Calu3 (cell line): ENCODE measurements at regions not wholly inside any gene's neighbourhood (a gene's known extent, or its start where the extent isn't known, plus 50 kb on each side); places are given as distances from the start of the nearest gene placed in this dataset.

Experiments used
- BruUV-seq: library from RNA; stranded (reverse); fragments of 400-500 nt; replicated peaks from 2 replicates; lab custom pipeline; 2021; lab: Mats Ljungman, UMichigan
- CTCF ChIA-PET: fragments of 300-600 bp; sonication (Branson Sonifier 250); formaldehyde crosslinking; loops from one replicate; lab custom pipeline; 2022; ENCODE audit warnings: antibody characterized with exemption; lab: Charles Lee
- DNase-seq: peaks from one replicate; pipeline ENCODE4 v3.0.0; 2022
- H3K27ac Mint-ChIP-seq: one replicate; pipeline ENCODE4 v1.8.0; 2022; ENCODE audit warnings: mixed read lengths; ENCODE audit not compliant: unreplicated experiment
- H3K27me3 Mint-ChIP-seq: one replicate; pipeline ENCODE4 v1.8.0; 2022; ENCODE audit warnings: mixed read lengths; ENCODE audit not compliant: unreplicated experiment
- H3K36me3 Mint-ChIP-seq: one replicate; pipeline ENCODE4 v1.8.0; 2022; ENCODE audit warnings: mild to moderate bottlenecking, moderate library complexity, mixed read lengths; ENCODE audit not compliant: insufficient read depth, unreplicated experiment
- H3K4me1 Mint-ChIP-seq: one replicate; pipeline ENCODE4 v1.8.0; 2022; ENCODE audit warnings: mild to moderate bottlenecking, low read depth, mixed read lengths; ENCODE audit not compliant: unreplicated experiment
- H3K4me3 Mint-ChIP-seq: one replicate; pipeline ENCODE4 v1.8.0; 2022; ENCODE audit warnings: mild to moderate bottlenecking, low read depth, moderate library complexity, mixed read lengths; ENCODE audit not compliant: unreplicated experiment
- H3K9me3 Mint-ChIP-seq: one replicate; pipeline ENCODE4 v1.8.0; 2022; ENCODE audit warnings: low read depth, mixed read lengths; ENCODE audit not compliant: unreplicated experiment
- CTCF ChIP-seq: fragments of 200-600 bp; IDR thresholded peaks from one replicate; pipeline ENCODE4 v1.8.0; 2022; ENCODE audit warnings: antibody characterized with exemption; ENCODE audit not compliant: unreplicated experiment
- intact Hi-C: fragments of 100-400 bp; cut with micrococcal nuclease; formaldehyde crosslinking; loops from one replicate; pipeline ENCODE4 v1.10.0; 2022; ENCODE audit not compliant: unreplicated experiment

GRCh38 chr2:137812517-137812916 lies 151.8 kb upstream of the HNMT start:
- H3K36me3 Mint-ChIP-seq = no peaks in the 10 kb centered on the region
- CTCF ChIA-PET = interaction anchor here (0.6 kb wide), 1 partner anchor 244 kb away, joined by 3 read pairs; no protein-coding TSS in a partner anchor
- H3K27ac Mint-ChIP-seq = no peak overlapping the region
- no peaks in the 10 kb centered on the region for H3K9me3 Mint-ChIP-seq
- intact Hi-C loops = no loop called here
- BruUV-seq = no TSS peak
- no peak for DNase-seq
- no peaks in the 10 kb centered on the region for H3K4me1 Mint-ChIP-seq
- no peak overlapping the region for H3K4me3 Mint-ChIP-seq
- no peaks in the 10 kb centered on the region for H3K27me3 Mint-ChIP-seq
- no peak for TF ChIP-seq CTCF

GRCh38 chr2:137813176-137813575 lies 151.1 kb upstream of the HNMT start:
- no peak for DNase-seq
- H3K9me3 Mint-ChIP-seq = no peaks in the 10 kb centered on the region
- TF ChIP-seq CTCF = no peak
- no peak overlapping the region for H3K27ac Mint-ChIP-seq
- no peaks in the 10 kb centered on the region for H3K36me3 Mint-ChIP-seq
- H3K27me3 Mint-ChIP-seq = no peaks in the 10 kb centered on the region
- H3K4me3 Mint-ChIP-seq = no peak overlapping the region
- H3K4me1 Mint-ChIP-seq = no peaks in the 10 kb centered on the region
- intact Hi-C loops = no loop called here
- CTCF ChIA-PET = interaction anchor here (0.6 kb wide), 1 partner anchor 244 kb away, joined by 3 read pairs; no protein-coding TSS in a partner anchor
- no TSS peak for BruUV-seq

GRCh38 chr2:137817058-137817457 lies 147.2 kb upstream of the HNMT start:
- BruUV-seq = no TSS peak
- no peaks in the 10 kb centered on the region for H3K9me3 Mint-ChIP-seq
- H3K4me3 Mint-ChIP-seq = no peak overlapping the region
- H3K27me3 Mint-ChIP-seq = no peaks in the 10 kb centered on the region
- no peak overlapping the region for H3K27ac Mint-ChIP-seq
- no peak for TF ChIP-seq CTCF
- DNase-seq = no peak
- no peaks in the 10 kb centered on the region for H3K36me3 Mint-ChIP-seq
- intact Hi-C loops = no loop called here
- no peaks in the 10 kb centered on the region for H3K4me1 Mint-ChIP-seq
- CTCF ChIA-PET = no interaction called here

GRCh38 chr2:137823196-137823595 lies 141.1 kb upstream of the HNMT start:
- no peak overlapping the region for H3K4me3 Mint-ChIP-seq
- CTCF ChIA-PET = no interaction called here
- intact Hi-C loops = no loop called here
- no peaks in the 10 kb centered on the region for H3K4me1 Mint-ChIP-seq
- H3K9me3 Mint-ChIP-seq = peaks cover 7% of the 10 kb centered on the region
- H3K27me3 Mint-ChIP-seq = no peaks in the 10 kb centered on the region
- no peak overlapping the region for H3K27ac Mint-ChIP-seq
- no peak for TF ChIP-seq CTCF
- BruUV-seq = no TSS peak
- no peak for DNase-seq
- no peaks in the 10 kb centered on the region for H3K36me3 Mint-ChIP-seq
